ENCODE measurements at regions not wholly inside any gene's neighbourhood (a gene's known extent, or its start where the extent isn't known, plus 50 kb on each side); places are given as distances from the start of the nearest gene placed in this dataset.

DNA sequence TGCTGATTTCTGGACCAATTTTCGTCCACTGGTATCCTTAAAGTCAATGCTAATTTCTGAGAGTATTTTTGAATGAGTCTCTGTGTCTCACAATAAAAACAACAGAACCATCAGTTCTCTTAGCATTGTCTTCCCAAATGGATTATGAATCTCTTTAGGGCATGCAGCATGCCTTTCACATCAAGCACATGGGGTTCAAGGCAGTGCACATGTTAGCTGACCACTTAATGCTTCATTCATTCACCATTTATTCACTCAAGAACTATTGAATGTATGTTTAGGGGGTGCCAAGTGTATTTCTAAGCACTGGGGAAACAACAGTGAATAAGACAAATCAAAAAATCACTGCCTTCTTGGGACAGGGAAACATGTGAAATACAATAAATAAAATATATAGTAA, 126.7 kb upstream of the SLC44A3 start:
- TF ChIP-seq EZH2 (IDR thresholded peaks at IDR 0.05; ENCODE audit: borderline replicate concordance, low read depth, low read length, poor library complexity, severe bottlenecking), result no peak
- TF ChIP-seq, protein P1, sequence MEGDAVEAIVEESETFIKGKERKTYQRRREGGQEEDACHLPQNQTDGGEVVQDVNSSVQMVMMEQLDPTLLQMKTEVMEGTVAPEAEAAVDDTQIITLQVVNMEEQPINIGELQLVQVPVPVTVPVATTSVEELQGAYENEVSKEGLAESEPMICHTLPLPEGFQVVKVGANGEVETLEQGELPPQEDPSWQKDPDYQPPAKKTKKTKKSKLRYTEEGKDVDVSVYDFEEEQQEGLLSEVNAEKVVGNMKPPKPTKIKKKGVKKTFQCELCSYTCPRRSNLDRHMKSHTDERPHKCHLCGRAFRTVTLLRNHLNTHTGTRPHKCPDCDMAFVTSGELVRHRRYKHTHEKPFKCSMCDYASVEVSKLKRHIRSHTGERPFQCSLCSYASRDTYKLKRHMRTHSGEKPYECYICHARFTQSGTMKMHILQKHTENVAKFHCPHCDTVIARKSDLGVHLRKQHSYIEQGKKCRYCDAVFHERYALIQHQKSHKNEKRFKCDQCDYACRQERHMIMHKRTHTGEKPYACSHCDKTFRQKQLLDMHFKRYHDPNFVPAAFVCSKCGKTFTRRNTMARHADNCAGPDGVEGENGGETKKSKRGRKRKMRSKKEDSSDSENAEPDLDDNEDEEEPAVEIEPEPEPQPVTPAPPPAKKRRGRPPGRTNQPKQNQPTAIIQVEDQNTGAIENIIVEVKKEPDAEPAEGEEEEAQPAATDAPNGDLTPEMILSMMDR (conservative IDR thresholded peaks at IDR 0.05; ENCODE audit: low read depth, low read length), result no peak
- intact Hi-C loops (cut with micrococcal nuclease; ENCODE audit: unreplicated experiment), result no loop called here
- Histone ChIP-seq H3K4me1 (ENCODE audit: insufficient read depth, low read length, poor library complexity, severe bottlenecking) (no peaks in the 10 kb centered on the region), H3K9me3 (ENCODE audit: low read depth, low read length, poor library complexity, severe bottlenecking) (no peaks in the 10 kb centered on the region), H3K4me3 (ENCODE audit: low read depth, low read length, poor library complexity, severe bottlenecking) (no peak overlapping the region), H3K27ac (ENCODE audit: low read depth, low read length, poor library complexity, severe bottlenecking) (no peak overlapping the region), H3K36me3 (ENCODE audit: insufficient read depth, low read length, poor library complexity, severe bottlenecking) (no peaks in the 10 kb centered on the region), H3K27me3 (replicated peaks; ENCODE audit: insufficient read depth, low read depth, low read length, poor library complexity) (no peaks in the 10 kb centered on the region)
- DNase-seq (ENCODE audit: low spot score), result no peak
- CTCF ChIA-PET, result no interaction called here
- no TSS peak for BruUV-seq (replicated peaks)
- POLR2A ChIA-PET (ENCODE audit: low non-redundant PET), result no interaction called here

DNA sequence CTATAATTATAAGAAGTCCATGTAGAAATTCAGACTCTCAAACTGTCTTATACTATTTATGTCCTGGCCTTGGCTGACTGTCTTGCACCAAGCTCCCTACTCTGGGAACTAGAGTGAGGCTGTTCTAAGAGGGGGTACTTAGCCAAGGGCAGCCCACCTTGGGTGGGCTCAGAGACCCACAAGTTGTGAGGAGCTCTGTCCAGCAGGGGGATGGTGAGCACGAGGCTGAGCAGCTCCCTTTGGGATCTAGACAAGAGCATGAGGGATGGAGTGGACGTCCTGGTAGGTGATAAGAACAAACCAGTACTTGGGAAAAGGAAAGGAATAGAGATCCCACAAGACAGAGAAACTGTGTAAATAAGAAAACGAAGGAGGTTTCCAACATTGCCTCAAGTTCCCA, 127.1 kb upstream of the SLC44A3 start:
- Histone ChIP-seq H3K27ac (ENCODE audit: low read depth, low read length, poor library complexity, severe bottlenecking) (no peak overlapping the region), H3K36me3 (ENCODE audit: insufficient read depth, low read length, poor library complexity, severe bottlenecking) (no peaks in the 10 kb centered on the region), H3K4me3 (ENCODE audit: low read depth, low read length, poor library complexity, severe bottlenecking) (no peak overlapping the region), H3K9me3 (ENCODE audit: low read depth, low read length, poor library complexity, severe bottlenecking) (no peaks in the 10 kb centered on the region), H3K27me3 (replicated peaks; ENCODE audit: insufficient read depth, low read depth, low read length, poor library complexity) (no peaks in the 10 kb centered on the region), H3K4me1 (ENCODE audit: insufficient read depth, low read length, poor library complexity, severe bottlenecking) (no peaks in the 10 kb centered on the region)
- BruUV-seq (replicated peaks), result no TSS peak
- POLR2A ChIA-PET (ENCODE audit: low non-redundant PET), result no interaction called here
- no peak for DNase-seq (ENCODE audit: low spot score)
- intact Hi-C loops (cut with micrococcal nuclease; ENCODE audit: unreplicated experiment), result no loop called here
- TF ChIP-seq, protein P1 (conservative IDR thresholded peaks at IDR 0.05; ENCODE audit: low read depth, low read length), result peak; percentile 31; the same call in 1 of the 2 replicates
- no peak for TF ChIP-seq EZH2 (IDR thresholded peaks at IDR 0.05; ENCODE audit: borderline replicate concordance, low read depth, low read length, poor library complexity, severe bottlenecking)
- CTCF ChIA-PET, result no interaction called here

DNA sequence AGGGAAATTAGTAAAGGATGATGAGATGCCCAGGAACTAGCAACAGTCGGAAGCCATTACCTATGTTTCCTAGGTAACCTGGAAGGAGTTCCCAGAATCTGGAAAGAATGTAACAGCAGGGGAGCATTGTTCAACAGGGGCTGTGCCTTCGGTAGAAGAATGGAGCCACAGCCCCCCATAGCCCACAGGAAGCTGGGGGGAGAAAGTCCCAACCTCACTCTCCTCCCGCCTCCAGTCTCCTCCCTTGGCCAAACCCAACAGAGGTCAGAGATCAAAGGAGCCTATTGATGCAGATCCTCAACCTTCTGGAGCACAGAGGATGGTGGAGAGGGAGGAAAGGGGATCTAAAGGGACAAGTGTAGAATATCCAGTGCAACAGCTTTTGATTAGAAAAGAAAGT, 131.5 kb upstream of the SLC44A3 start:
- H3K36me3 ChIP-seq (ENCODE audit: insufficient read depth, low read length, poor library complexity, severe bottlenecking), result no peaks in the 10 kb centered on the region
- ChIA-PET POLR2A (ENCODE audit: low non-redundant PET) (no interaction called here), CTCF (no interaction called here)
- no TSS peak for BruUV-seq (replicated peaks)
- no peaks in the 10 kb centered on the region for H3K27me3 ChIP-seq (replicated peaks; ENCODE audit: insufficient read depth, low read depth, low read length, poor library complexity)
- no peak overlapping the region for H3K4me3 ChIP-seq (ENCODE audit: low read depth, low read length, poor library complexity, severe bottlenecking)
- no peaks in the 10 kb centered on the region for H3K4me1 ChIP-seq (ENCODE audit: insufficient read depth, low read length, poor library complexity, severe bottlenecking)
- H3K9me3 ChIP-seq (ENCODE audit: low read depth, low read length, poor library complexity, severe bottlenecking), result no peaks in the 10 kb centered on the region
- no peak for TF ChIP-seq EZH2 (IDR thresholded peaks at IDR 0.05; ENCODE audit: borderline replicate concordance, low read depth, low read length, poor library complexity, severe bottlenecking)
- TF ChIP-seq, protein P1 (conservative IDR thresholded peaks at IDR 0.05; ENCODE audit: low read depth, low read length), result no peak
- H3K27ac ChIP-seq (ENCODE audit: low read depth, low read length, poor library complexity, severe bottlenecking), result no peak overlapping the region
- no peak for DNase-seq (ENCODE audit: low spot score)
- intact Hi-C loops (cut with micrococcal nuclease; ENCODE audit: unreplicated experiment), result no loop called here

Measured in A673 (cell line).